ENCODE measurements at regions not wholly inside any gene's neighbourhood (a gene's known extent, or its start where the extent isn't known, plus 50 kb on each side); places are given as distances from the start of the nearest gene placed in this dataset.

DNA sequence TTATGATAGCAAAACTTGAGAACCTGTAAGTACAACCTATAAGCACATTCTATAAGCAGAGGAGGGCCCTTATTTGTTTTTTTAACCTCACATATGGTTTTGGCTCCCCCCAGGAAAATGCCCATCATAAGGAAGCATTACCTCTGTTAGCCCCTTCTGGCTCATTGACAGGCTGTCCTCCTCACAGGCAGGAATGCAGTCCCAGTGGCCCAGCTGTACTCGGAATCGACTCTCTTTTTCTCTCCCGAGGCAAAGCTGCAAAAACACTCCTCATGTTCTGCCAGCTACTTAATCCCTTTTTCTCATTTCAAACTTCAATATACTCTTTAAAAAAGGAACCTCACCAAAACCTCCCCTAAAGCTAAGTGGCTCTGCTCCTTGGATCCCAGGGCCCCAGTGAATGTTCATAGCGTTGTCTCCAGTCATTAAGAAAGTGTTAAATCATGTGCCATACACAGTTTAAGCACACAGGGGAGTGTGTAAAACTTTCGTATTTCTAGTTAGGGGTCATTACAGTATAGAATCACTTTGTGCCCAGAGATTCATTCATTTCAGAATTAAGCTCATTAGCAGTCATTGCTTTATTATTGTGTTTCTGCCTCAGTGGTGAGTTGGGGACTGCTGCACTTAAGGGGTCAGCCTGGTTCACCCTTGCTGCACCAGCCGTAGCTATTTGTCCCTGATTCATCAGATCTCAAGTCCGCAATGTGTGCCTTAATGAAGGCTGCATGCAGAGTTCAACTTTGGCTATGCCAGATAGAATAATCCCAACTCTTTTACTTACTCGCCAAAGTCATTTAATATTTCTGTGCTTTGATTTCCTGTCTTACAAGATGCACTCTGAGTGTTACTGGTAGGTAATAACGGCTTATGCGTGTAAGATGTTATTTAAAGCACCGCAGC is 57.6 kb downstream of the JRKL start:
- no peaks in the 10 kb centered on the region for H3K4me1 Mint-ChIP-seq
- Histone ChIP-seq H3K9me3 (ENCODE audit: control insufficient read depth in 2 of 2, low read length in 2 of 2) (no peaks in the 10 kb centered on the region), H3K4me1 (ENCODE audit: control insufficient read depth, insufficient read depth, low read length, poor library complexity, severe bottlenecking) (no peaks in the 10 kb centered on the region), H3K27me3 (ENCODE audit: control insufficient read depth, insufficient read depth, low read length) (peaks cover 13% of the 10 kb centered on the region), H3K27ac (ENCODE audit: insufficient read depth, low read length, poor library complexity, severe bottlenecking) (no peak overlapping the region), H3K4me3 (ENCODE audit: low read depth, low read length) (no peak overlapping the region), H3K36me3 (ENCODE audit: control insufficient read depth, insufficient read depth, low read length) (no peaks in the 10 kb centered on the region)
- ATAC-seq (ENCODE audit: low read depth in 2 of 2) (no peak), DNase-seq (no peak)
- peaks cover 9% of the 10 kb centered on the region for H3K27me3 Mint-ChIP-seq
- peak overlapping the region in 1 of 3 donors; percentile 38 for H3K27ac Mint-ChIP-seq
- no peak overlapping the region for H3K4me3 Mint-ChIP-seq
- no peaks in the 10 kb centered on the region for H3K36me3 Mint-ChIP-seq
- peaks cover 0 to 3% (median 0%) of the 10 kb centered on the region in 7 donors for H3K9me3 Mint-ChIP-seq

DNA sequence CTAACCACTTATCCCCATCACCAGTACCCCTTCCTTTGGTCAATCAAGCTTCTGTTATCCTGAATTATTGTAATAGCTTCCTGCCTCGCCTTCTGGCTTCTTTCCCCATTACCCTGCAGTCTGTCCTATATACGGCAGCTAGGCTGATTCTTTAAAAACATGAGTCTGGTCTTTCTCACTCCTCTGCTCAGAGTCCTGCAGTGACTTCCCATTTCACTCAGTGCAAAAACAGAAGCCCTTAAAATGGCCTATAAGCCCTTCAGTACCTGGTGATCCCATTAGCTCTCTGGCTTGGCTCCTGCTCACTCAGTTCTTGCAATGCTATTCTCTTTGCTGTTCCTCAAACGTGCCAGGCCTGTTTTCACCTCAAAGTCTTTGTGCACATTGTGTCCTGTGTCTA is 58.4 kb downstream of the JRKL start:
- H3K4me3 ChIP-seq (ENCODE audit: low read depth, low read length): no peak overlapping the region

DNA sequence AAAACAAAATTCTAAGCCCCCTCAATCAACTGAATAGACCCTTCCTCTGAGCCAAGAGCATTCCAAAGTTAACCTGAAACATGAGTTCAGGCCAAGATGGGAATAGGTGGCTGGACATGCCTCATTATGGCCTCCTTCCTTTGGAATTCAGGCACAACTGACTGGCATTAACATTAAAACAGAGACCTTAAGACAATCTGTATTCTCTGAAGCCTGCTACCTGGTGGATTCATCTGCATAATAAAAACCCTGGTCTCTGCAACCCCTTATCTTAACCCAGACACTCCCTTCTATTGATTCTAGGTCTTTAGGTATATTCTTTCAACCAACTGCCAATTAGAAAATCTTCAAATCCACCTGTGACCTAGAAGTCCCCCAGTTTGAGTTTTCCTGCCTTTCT is 66.3 kb downstream of the JRKL start:
- no peaks in the 10 kb centered on the region for H3K36me3 ChIP-seq (ENCODE audit: control insufficient read depth, insufficient read depth, low read length)
- H3K27ac Mint-ChIP-seq: no peak overlapping the region
- H3K4me1 ChIP-seq (ENCODE audit: control insufficient read depth, insufficient read depth, low read length, poor library complexity, severe bottlenecking): no peaks in the 10 kb centered on the region
- H3K27me3 Mint-ChIP-seq: peaks cover 20% of the 10 kb centered on the region
- H3K4me3 Mint-ChIP-seq: no peak overlapping the region
- ATAC-seq (ENCODE audit: low read depth in 2 of 2): no peak
- peaks cover 0 to 3% (median 0%) of the 10 kb centered on the region in 7 donors for H3K9me3 Mint-ChIP-seq
- peaks cover 22% of the 10 kb centered on the region for H3K27me3 ChIP-seq (ENCODE audit: control insufficient read depth, insufficient read depth, low read length)
- H3K36me3 Mint-ChIP-seq: no peaks in the 10 kb centered on the region
- no peak overlapping the region for H3K4me3 ChIP-seq (ENCODE audit: low read depth, low read length)
- no peaks in the 10 kb centered on the region for H3K9me3 ChIP-seq (ENCODE audit: control insufficient read depth in 2 of 2, low read length in 2 of 2)
- H3K27ac ChIP-seq (ENCODE audit: insufficient read depth, low read length, poor library complexity, severe bottlenecking): no peak overlapping the region
- no peak for DNase-seq
- H3K4me1 Mint-ChIP-seq: no peaks in the 10 kb centered on the region

More for the DNA sequence above, 58.4 kb downstream of the JRKL start:
- H3K27me3 ChIP-seq (ENCODE audit: control insufficient read depth, insufficient read depth, low read length): peaks cover 15% of the 10 kb centered on the region
- ATAC-seq (ENCODE audit: low read depth in 2 of 2): no peak
- no peaks in the 10 kb centered on the region for H3K4me1 ChIP-seq (ENCODE audit: control insufficient read depth, insufficient read depth, low read length, poor library complexity, severe bottlenecking)
- Mint-ChIP-seq H3K9me3 (peaks cover 0 to 3% (median 0%) of the 10 kb centered on the region in 7 donors), H3K4me1 (no peaks in the 10 kb centered on the region), H3K27me3 (peaks cover 9% of the 10 kb centered on the region), H3K27ac (peak overlapping the region in 1 of 3 donors; percentile 10), H3K36me3 (no peaks in the 10 kb centered on the region), H3K4me3 (no peak overlapping the region)
- H3K27ac ChIP-seq (ENCODE audit: insufficient read depth, low read length, poor library complexity, severe bottlenecking): no peak overlapping the region
- no peaks in the 10 kb centered on the region for H3K36me3 ChIP-seq (ENCODE audit: control insufficient read depth, insufficient read depth, low read length)
- no peak for DNase-seq
- no peaks in the 10 kb centered on the region for H3K9me3 ChIP-seq (ENCODE audit: control insufficient read depth in 2 of 2, low read length in 2 of 2)

GRCh38 chr11:96459751-96460150 is 69.9 kb downstream of the JRKL start:
- DNase-seq (no peak), ATAC-seq (ENCODE audit: low read depth in 2 of 2) (no peak)
- Mint-ChIP-seq H3K27me3 (peaks cover 25% of the 10 kb centered on the region), H3K27ac (no peak overlapping the region), H3K9me3 (peaks cover 0 to 3% (median 0%) of the 10 kb centered on the region in 7 donors), H3K4me1 (peaks cover 0 to 9% (median 4%) of the 10 kb centered on the region in 4 donors), H3K36me3 (no peaks in the 10 kb centered on the region), H3K4me3 (no peak overlapping the region)
- Histone ChIP-seq H3K9me3 (ENCODE audit: control insufficient read depth in 2 of 2, low read length in 2 of 2) (no peaks in the 10 kb centered on the region), H3K36me3 (ENCODE audit: control insufficient read depth, insufficient read depth, low read length) (no peaks in the 10 kb centered on the region), H3K27me3 (ENCODE audit: control insufficient read depth, insufficient read depth, low read length) (peaks cover 14% of the 10 kb centered on the region), H3K27ac (ENCODE audit: insufficient read depth, low read length, poor library complexity, severe bottlenecking) (no peak overlapping the region), H3K4me1 (ENCODE audit: control insufficient read depth, insufficient read depth, low read length, poor library complexity, severe bottlenecking) (peaks cover 3% of the 10 kb centered on the region), H3K4me3 (ENCODE audit: low read depth, low read length) (no peak overlapping the region)

DNA sequence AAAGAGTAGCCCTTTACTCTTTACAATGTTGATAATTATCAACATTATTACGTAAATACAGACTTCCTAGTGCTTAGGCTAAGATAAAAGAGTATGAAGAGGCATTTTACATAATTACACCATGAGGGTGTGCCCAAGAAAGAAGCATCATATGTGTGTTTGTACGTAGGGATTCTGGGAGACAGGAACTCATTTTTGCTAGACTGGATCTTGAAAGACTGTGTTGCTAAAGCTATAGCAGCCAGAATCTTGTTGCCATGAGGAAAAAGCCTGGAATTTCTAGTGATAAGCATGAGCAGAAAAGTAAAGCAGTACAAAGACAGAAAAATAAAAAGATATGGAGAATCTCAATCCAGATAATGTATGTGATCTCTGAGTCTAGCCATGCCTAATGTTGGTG is 72.1 kb downstream of the JRKL start:
- no peak overlapping the region for H3K4me3 Mint-ChIP-seq
- peaks cover 3% of the 10 kb centered on the region for H3K4me1 ChIP-seq (ENCODE audit: control insufficient read depth, insufficient read depth, low read length, poor library complexity, severe bottlenecking)
- DNase-seq (no peak), ATAC-seq (ENCODE audit: low read depth in 2 of 2) (no peak)
- no peaks in the 10 kb centered on the region for H3K9me3 ChIP-seq (ENCODE audit: control insufficient read depth in 2 of 2, low read length in 2 of 2)
- H3K27ac ChIP-seq (ENCODE audit: insufficient read depth, low read length, poor library complexity, severe bottlenecking): no peak overlapping the region
- no peak overlapping the region for H3K4me3 ChIP-seq (ENCODE audit: low read depth, low read length)
- H3K36me3 ChIP-seq (ENCODE audit: control insufficient read depth, insufficient read depth, low read length): no peaks in the 10 kb centered on the region
- H3K4me1 Mint-ChIP-seq: peaks cover 0 to 9% (median 6%) of the 10 kb centered on the region in 4 donors
- no peaks in the 10 kb centered on the region for H3K36me3 Mint-ChIP-seq
- H3K9me3 Mint-ChIP-seq: peaks cover 0 to 3% (median 0%) of the 10 kb centered on the region in 7 donors
- peaks cover 20% of the 10 kb centered on the region for H3K27me3 Mint-ChIP-seq
- peaks cover 9% of the 10 kb centered on the region for H3K27me3 ChIP-seq (ENCODE audit: control insufficient read depth, insufficient read depth, low read length)
- H3K27ac Mint-ChIP-seq: no peak overlapping the region

GRCh38 chr11:96464700-96465307 is 75.0 kb downstream of the JRKL start:
- Mint-ChIP-seq H3K4me3 (peak overlapping the region in 1 of 4 donors; percentile 1), H3K27ac (no peak overlapping the region), H3K9me3 (peaks cover 0 to 1% (median 0%) of the 10 kb centered on the region in 7 donors), H3K27me3 (peaks cover 8% of the 10 kb centered on the region), H3K4me1 (peaks cover 0 to 9% (median 6%) of the 10 kb centered on the region in 4 donors), H3K36me3 (no peaks in the 10 kb centered on the region)
- Histone ChIP-seq H3K9me3 (ENCODE audit: control insufficient read depth in 2 of 2, low read length in 2 of 2) (no peaks in the 10 kb centered on the region), H3K27ac (ENCODE audit: insufficient read depth, low read length, poor library complexity, severe bottlenecking) (no peak overlapping the region), H3K27me3 (ENCODE audit: control insufficient read depth, insufficient read depth, low read length) (peaks cover 4% of the 10 kb centered on the region), H3K36me3 (ENCODE audit: control insufficient read depth, insufficient read depth, low read length) (no peaks in the 10 kb centered on the region), H3K4me1 (ENCODE audit: control insufficient read depth, insufficient read depth, low read length, poor library complexity, severe bottlenecking) (peaks cover 3% of the 10 kb centered on the region), H3K4me3 (ENCODE audit: low read depth, low read length) (peak overlapping the region; percentile 8)
- ATAC-seq (ENCODE audit: low read depth in 2 of 2) (peak; percentile 63 to 69), DNase-seq (peak in 2 of 3 donors; percentile 55 to 58)

DNA sequence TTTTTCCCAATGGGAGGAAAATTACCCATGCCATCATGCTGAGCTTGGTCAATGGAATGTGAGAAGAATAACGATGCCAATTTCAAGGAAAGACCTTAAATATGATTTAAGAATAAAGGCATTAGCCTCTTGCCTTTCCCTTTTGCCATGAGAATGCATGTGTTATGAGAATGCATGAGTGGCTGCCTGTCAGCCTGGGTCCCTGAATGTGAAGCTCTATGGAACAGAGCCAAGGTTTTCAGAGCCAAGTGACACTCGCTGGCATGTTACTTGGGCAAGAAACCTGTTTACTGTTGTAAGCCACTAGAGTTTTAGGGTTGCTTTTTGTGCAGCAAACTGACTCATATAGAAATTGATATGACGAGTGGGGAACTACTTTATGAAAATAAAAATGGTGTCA is 75.7 kb downstream of the JRKL start:
- H3K9me3 Mint-ChIP-seq: peaks cover 0 to 1% (median 0%) of the 10 kb centered on the region in 7 donors

More for the DNA sequence above, 75.7 kb downstream of the JRKL start:
- peaks cover 3% of the 10 kb centered on the region for H3K4me1 ChIP-seq (ENCODE audit: control insufficient read depth, insufficient read depth, low read length, poor library complexity, severe bottlenecking)
- no peaks in the 10 kb centered on the region for H3K9me3 ChIP-seq (ENCODE audit: control insufficient read depth in 2 of 2, low read length in 2 of 2)
- H3K27me3 ChIP-seq (ENCODE audit: control insufficient read depth, insufficient read depth, low read length): peaks cover 4% of the 10 kb centered on the region
- no peak for DNase-seq
- no peak overlapping the region for H3K27ac ChIP-seq (ENCODE audit: insufficient read depth, low read length, poor library complexity, severe bottlenecking)
- H3K4me3 ChIP-seq (ENCODE audit: low read depth, low read length): no peak overlapping the region
- ATAC-seq (ENCODE audit: low read depth in 2 of 2): no peak
- peaks cover 0 to 9% (median 6%) of the 10 kb centered on the region in 4 donors for H3K4me1 Mint-ChIP-seq
- no peaks in the 10 kb centered on the region for H3K36me3 Mint-ChIP-seq
- H3K4me3 Mint-ChIP-seq: no peak overlapping the region
- H3K36me3 ChIP-seq (ENCODE audit: control insufficient read depth, insufficient read depth, low read length): no peaks in the 10 kb centered on the region
- peaks cover 5% of the 10 kb centered on the region for H3K27me3 Mint-ChIP-seq
- no peak overlapping the region for H3K27ac Mint-ChIP-seq
